Cardiac muscle cell (in vitro differentiated cells and primary cell): ENCODE measurements at regions not wholly inside any gene's neighbourhood (a gene's known extent, or its start where the extent isn't known, plus 50 kb on each side); places are given as distances from the start of the nearest gene placed in this dataset.
A peak's percentile ranks its signal among the peaks of the same experiment; 100 is the strongest.

Experiments used
- DNase-seq, 2 donors: peaks; one replicate each; pipeline versions ENCODE4 v3.0.0 to v3.0.0-alpha.2; 2010 to 2017; ENCODE audit warnings: low read depth in 1 of 2, low spot score in 1 of 2
- H3K27ac ChIP-seq: fragments of 200-600 bp; sonication (generic); 2 replicates; pipeline ENCODE4 v1.5.1; 2016
- H3K27me3 ChIP-seq: fragments of 200-600 bp; sonication (generic); 2 replicates; pipeline ENCODE4 v1.6.0; 2016; ENCODE audit warnings: control low read depth
- H3K36me3 ChIP-seq: fragments of 200-600 bp; sonication (generic); 2 replicates; pipeline ENCODE4 v1.5.1; 2016; ENCODE audit warnings: control low read depth
- H3K4me1 ChIP-seq: fragments of 200-600 bp; sonication (generic); 2 replicates; pipeline ENCODE4 v1.8.1; 2017; ENCODE audit warnings: low read depth, mild to moderate bottlenecking, mixed run types
- H3K4me3 ChIP-seq: fragments of 200-600 bp; sonication (generic); 2 replicates; pipeline ENCODE4 v1.5.1; 2016; ENCODE audit warnings: mild to moderate bottlenecking
- H3K9me3 ChIP-seq: fragments of 200-600 bp; sonication (generic); 2 replicates; pipeline ENCODE4 v1.5.1; 2017; ENCODE audit warnings: low read depth, mild to moderate bottlenecking, control low read depth
- TF ChIP-seq, protein P1 (sequence below): IDR thresholded peaks from 2 replicates; pipeline ENCODE4 v1.5.1; 2012; ENCODE audit warnings: low read depth, mild to moderate bottlenecking, low read length

GRCh38 chr2:104410136-104410535 is 443.8 kb upstream of the POU3F3 start:
- no peak overlapping the region for H3K27ac ChIP-seq
- DNase-seq, result no peak
- no peaks in the 10 kb centered on the region for H3K9me3 ChIP-seq
- H3K4me1 ChIP-seq, result no peaks in the 10 kb centered on the region
- no peak overlapping the region for H3K4me3 ChIP-seq
- H3K27me3 ChIP-seq, result peaks cover 3% of the 10 kb centered on the region
- H3K36me3 ChIP-seq, result no peaks in the 10 kb centered on the region
- TF ChIP-seq, protein P1, sequence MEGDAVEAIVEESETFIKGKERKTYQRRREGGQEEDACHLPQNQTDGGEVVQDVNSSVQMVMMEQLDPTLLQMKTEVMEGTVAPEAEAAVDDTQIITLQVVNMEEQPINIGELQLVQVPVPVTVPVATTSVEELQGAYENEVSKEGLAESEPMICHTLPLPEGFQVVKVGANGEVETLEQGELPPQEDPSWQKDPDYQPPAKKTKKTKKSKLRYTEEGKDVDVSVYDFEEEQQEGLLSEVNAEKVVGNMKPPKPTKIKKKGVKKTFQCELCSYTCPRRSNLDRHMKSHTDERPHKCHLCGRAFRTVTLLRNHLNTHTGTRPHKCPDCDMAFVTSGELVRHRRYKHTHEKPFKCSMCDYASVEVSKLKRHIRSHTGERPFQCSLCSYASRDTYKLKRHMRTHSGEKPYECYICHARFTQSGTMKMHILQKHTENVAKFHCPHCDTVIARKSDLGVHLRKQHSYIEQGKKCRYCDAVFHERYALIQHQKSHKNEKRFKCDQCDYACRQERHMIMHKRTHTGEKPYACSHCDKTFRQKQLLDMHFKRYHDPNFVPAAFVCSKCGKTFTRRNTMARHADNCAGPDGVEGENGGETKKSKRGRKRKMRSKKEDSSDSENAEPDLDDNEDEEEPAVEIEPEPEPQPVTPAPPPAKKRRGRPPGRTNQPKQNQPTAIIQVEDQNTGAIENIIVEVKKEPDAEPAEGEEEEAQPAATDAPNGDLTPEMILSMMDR, result no peak

DNA sequence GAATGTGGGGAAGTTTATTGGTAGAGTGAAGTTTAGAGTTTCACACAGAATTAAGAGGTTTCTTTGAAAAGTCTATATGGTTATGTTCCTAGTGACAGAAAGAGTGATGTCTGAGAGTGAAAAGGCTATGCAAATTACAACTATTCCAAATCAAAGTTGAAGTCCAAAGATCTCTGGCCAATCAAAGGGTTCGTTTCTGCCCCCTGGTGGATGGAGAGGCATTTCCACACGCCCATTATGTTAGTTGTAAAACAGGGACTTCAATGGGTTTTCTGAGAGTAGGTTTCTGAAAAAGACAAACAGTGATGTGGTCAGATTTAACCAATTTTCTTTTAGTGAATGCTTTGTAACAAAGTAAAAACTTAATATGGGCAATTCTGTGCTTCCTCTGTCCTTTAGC is 441.5 kb upstream of the POU3F3 start:
- Histone ChIP-seq H3K4me1 (no peaks in the 10 kb centered on the region), H3K9me3 (no peaks in the 10 kb centered on the region), H3K36me3 (no peaks in the 10 kb centered on the region), H3K4me3 (no peak overlapping the region), H3K27ac (no peak overlapping the region), H3K27me3 (peaks cover 3% of the 10 kb centered on the region)
- TF ChIP-seq, protein P1, result no peak
- DNase-seq, result peak in 1 of 2 donors; percentile 56

DNA sequence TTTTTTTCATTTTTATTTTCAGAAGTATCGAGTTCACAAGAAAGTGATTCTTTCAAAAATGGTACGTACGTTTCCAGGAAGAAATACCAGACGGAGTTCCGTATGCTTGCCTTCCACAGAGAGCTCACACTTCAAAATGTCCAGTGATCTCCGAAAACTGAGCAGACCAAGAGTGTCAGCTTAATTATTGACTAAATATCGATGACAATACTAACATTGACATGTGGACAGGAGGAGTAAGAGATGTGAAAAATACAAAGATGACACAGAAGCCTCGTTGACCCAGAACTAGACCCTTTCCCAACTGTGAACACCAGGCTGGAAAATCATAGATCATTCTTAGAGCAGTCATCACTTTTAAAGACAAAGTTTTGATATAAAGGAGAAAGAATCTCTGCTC is 440.0 kb upstream of the POU3F3 start:
- no peak overlapping the region for H3K27ac ChIP-seq
- no peaks in the 10 kb centered on the region for H3K4me1 ChIP-seq
- no peak for DNase-seq
- no peaks in the 10 kb centered on the region for H3K36me3 ChIP-seq
- no peak overlapping the region for H3K4me3 ChIP-seq
- TF ChIP-seq, protein P1, result no peak
- peaks cover 3% of the 10 kb centered on the region for H3K27me3 ChIP-seq
- H3K9me3 ChIP-seq, result no peaks in the 10 kb centered on the region

DNA sequence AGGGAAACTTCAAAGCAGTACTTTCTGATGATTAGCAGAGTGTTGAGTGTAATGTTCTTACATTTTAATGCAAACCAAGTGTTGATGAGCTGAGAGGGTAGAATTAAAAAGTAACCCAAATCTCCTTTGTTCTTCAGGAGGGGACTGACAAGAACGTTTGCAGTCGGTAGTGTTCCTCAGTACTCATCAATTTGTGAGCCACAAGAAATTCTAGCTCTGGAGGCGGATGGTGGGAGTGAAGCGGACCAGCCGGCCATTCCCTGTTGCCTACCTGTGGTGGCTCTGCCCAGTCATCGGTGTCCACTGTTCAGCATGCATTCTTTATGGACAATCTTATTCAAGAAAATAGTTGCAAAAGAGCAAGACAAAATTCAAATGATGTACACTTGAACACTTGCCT is 438.6 kb upstream of the POU3F3 start:
- Histone ChIP-seq H3K27me3 (peaks cover 3% of the 10 kb centered on the region), H3K4me3 (no peak overlapping the region), H3K27ac (no peak overlapping the region), H3K4me1 (no peaks in the 10 kb centered on the region), H3K36me3 (no peaks in the 10 kb centered on the region), H3K9me3 (no peaks in the 10 kb centered on the region)
- DNase-seq, result no peak
- TF ChIP-seq, protein P1, result no peak

GRCh38 chr2:104416339-104417000 is 437.4 kb upstream of the POU3F3 start:
- TF ChIP-seq, protein P1, result no peak
- no peak overlapping the region for H3K27ac ChIP-seq
- H3K36me3 ChIP-seq, result no peaks in the 10 kb centered on the region

More at GRCh38 chr2:104416339-104417000, 437.4 kb upstream of the POU3F3 start:
- H3K4me1 ChIP-seq, result no peaks in the 10 kb centered on the region
- no peak for DNase-seq
- H3K4me3 ChIP-seq, result no peak overlapping the region
- H3K9me3 ChIP-seq, result no peaks in the 10 kb centered on the region
- peaks cover 3% of the 10 kb centered on the region for H3K27me3 ChIP-seq
